ENCODE measurements at regions not wholly inside any gene's neighbourhood (a gene's known extent, or its start where the extent isn't known, plus 50 kb on each side); places are given as distances from the start of the nearest gene placed in this dataset.
"Not testable (repeated sequence)": the region's sequence is repeated elsewhere in the genome, so short reads cannot be mapped to it uniquely, and the experiment has no call there.

DNA sequence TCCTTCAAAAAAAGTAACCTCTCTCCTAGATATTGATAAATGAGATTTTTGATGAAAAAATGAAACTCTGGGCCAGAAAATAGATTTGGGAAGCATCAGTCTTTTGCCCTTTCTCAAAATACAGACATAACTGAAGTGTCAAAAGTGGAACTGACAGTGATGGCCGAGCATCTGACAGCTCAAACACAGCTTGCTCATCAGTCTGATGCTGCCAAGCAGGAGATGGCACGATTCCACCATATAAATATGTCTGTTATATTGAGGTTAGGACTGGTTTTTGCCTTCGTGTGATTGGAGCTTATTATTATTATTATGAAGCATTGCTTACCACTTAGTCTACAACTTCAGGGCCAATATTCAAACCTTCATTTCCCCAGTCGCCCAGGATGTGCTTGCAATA is 152.6 kb upstream of the EPHA3 start:
- no peak for DNase-seq (ENCODE audit: low spot score)

DNA sequence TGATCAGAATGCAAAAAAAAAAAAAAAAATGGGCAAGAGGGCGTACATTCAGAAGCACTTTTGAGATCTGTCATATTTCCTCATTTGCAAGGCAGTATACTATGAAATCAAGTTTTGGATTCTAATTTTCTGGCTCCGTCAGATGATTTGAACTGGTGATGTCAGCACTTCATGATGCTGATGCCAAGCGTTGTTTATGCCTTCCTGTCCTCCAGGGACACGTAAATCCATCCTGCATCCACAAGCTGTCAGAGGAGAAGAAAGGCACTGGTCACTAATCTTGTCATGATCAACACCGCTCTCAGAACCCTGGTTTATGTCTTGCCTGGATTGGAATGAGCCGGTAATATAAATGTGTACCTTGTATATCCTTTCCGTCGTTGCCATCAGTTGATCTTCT is 152.1 kb upstream of the EPHA3 start:
- DNase-seq (ENCODE audit: low spot score): no peak

DNA sequence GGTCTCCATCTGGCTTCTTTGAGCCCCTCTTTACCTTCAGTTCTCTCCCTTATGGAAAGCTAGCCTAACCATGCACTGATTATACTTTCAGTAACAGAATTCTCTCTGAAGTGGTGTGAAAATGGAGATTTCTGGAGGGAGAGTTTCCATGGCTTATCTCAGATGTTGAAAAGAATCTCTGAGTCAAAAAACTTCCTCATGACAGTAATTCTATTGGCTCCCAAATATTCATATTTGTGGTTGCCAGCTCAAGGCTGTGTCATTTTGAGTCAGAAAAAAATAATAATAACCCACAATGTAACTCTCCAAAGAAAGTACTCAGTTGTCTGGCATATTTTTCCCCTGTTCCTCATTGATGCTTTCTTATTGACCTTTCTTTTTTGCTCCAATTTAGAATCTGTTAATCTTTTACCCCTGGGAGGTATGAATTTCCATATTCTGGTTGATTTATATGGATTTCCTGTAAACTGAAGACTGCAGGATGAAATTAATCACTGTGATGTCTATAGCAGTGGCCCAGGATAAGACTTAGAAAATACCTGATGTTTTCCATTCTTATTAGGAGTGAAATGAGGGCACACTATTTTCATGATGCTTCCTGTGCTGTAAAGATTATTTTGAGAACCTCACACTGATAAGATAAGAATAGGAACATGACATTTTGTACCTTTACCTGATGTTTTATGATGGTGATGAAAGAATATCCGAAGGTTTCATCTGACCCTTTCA is 149.5 kb upstream of the EPHA3 start:
- DNase-seq (ENCODE audit: low spot score): no peak

DNA sequence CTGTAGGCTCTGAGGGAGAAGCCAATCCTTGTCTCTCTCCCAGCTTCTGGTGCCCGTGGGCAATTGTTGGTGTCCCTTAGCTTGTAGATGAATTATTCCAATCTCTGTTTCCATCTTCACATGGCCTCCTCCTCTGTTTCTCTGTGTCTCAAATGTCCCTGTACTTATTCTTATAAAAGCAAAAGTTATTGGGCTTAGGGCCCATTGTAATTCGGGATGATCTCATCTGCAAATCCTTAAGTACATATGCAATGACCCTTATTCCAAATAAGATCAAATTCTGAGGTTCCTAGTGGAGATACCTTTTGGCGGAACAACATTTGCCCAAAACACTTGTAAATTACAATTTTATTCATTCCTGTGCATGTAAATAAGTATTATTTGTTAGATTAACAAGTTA is 147.4 kb upstream of the EPHA3 start:
- no peak for DNase-seq (ENCODE audit: low spot score)

DNA sequence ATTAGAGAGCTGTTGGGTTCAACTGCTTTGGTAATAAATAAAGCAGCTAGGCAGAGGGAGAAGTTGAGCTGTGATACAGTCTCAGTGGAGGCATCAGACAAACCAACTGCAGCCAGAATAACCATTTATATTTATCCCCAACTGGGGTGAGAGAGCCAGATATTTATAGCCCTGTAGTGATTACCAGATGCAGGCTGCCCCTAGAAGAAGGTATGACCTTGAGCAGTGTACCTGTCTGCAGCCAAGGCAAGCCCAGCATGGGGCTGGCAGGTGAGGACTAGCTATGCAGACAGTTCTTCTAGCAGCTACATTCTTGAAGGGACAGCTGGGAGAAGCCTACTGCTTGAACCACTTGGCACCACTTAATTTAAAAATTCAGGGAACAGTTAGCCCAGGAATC is 144.4 kb upstream of the EPHA3 start:
- no peak for DNase-seq (ENCODE audit: low spot score)

DNA sequence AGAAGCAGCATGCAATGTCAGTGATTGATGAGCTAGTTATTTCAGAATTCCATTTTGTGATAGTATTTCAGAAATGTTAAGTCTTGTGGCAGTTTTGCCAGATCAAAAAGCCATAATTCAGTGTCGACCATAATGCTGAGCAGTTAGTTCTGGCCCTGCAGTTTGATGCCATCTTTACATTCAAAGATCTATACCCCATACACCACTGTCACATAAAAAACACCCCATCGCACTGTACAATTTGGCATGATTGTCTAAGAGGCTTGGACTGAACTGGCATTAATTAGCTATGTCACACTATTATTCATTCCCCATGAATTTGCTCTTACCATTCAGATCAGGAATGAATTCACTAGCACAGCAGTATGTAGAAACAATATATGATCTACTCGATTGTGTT is 127.7 kb upstream of the EPHA3 start:
- DNase-seq (ENCODE audit: low spot score): no peak

DNA sequence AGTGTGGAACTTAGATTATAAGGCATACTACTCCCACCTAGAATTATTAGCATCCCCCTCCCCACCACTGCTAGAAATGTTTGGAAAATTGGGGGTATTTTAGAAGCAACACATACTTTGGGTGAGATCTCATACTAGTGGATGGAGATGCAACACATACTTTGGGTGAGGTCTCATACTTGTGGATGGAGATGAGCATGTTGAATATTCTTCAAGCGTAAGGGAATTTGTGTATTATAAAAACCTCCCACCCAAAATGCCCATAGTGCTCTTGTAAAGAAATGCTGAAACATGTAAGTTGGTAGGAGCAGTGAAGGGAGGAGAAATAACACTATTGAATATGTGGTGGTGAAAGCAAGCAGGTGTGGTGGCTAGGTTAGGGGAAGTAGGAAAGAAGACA is 124.0 kb upstream of the EPHA3 start:
- DNase-seq (ENCODE audit: low spot score): no peak

DNA sequence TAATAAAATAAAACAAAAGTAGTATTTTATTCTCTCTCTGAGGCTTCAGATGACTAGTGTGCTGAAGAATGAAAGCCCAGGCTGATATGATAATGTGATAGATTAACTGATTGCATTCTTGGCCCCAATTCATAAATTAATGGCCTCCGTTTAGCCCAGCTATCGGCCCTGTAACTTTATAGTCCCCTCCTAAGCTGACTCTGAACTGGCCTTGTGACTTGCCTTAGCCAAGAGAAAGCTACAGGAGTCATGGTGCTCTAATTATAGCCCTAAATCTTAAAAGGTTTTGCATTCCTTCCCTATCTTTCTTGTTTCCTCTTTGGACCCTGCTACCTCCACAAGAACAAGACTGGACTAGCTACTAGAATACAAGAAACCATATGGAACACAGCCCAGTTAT is 123.2 kb upstream of the EPHA3 start:
- no peak for DNase-seq (ENCODE audit: low spot score)

DNA sequence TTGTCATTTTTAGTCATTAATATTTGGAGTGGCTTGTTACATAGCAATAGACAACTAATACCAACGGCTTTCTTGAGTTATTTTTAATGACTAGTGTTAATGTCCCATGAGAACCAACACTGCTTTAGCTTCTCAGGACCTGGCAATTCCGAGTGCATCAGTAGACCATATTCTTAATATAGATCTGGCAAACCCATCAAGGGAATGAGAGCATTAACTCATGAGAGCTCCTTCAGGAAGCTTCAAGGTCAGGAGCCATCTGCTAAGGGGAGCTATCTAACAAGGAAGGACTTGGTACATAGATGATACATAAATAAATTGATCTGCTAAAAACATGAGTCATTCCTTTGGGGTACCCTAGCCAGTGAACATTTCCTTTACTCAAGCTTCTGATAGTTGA is 122.6 kb upstream of the EPHA3 start:
- DNase-seq (ENCODE audit: low spot score): no peak

DNA sequence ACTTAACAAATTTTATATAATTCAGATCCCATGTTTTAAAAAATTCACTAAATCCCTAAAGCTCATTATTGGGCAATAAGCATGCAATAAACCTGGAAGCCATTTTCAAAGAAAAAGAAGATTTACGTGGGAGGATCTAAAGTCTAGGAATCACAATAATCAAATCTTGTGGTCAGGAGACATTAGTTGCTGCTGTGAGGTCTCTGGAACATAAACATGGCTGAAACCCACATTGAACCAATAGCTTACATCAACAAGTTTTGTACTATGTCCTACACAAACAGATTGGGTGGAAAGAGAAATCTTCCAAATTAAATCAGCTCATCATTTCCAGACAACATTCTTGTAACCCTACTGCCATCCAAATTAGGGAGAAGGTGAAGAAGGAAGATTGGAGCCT is 121.9 kb upstream of the EPHA3 start:
- no peak for DNase-seq (ENCODE audit: low spot score)

DNA sequence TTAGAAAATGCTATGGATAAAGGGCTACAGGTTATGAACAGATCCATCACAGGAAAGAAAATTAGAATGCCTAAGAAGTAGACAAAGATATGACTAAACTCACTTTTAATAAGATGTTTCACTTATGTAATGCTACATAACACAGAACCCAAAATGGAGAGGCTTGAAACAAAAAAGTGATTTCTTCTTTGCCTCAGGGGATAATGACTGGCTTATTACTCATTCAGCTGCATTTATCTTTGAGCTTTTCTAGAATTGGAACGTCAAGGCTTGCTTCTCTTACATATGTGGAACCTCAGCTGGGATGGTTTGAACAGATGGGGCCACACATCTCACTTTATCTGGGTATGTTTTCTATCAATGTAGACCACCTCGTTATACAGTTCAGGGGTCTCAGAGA is 120.6 kb upstream of the EPHA3 start:
- no peak for DNase-seq (ENCODE audit: low spot score)

DNA sequence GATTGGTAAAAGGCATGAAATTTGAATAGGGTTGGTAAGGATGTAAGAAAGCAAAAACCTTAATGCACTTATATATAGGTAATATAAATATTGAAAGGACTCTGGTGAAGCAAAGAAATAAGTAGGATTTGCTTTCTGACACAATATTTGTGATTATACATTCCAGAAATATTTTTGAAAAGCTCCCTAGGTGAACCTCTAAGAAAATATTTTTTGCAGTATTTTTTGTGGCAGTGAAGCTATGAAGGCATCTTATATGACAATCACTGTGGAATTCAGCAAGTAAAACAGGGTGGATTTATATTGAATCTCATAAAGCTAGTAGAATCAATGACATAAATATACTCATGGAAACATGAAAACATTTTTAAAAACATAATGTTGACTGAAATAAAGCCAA is 119.6 kb upstream of the EPHA3 start:
- no peak for DNase-seq (ENCODE audit: low spot score)

DNA sequence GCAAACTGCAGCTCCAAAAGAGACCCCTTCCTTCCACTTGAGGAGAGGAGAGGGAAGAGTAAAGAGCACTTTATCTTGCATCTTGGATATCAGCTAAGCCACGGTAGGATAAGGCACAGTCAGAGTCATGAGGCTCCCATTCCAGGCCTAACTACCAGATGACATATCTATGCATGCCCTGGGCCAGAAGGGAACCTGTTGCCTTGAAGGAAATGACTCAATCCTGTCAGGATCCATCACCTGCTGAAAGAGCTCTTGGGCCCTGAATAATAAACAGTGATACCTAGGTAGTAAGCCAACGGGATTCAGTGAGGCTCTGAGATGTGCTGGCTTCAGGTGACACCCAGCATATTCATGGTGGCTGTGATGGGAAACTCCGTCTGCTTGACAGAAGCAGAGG is 118.5 kb upstream of the EPHA3 start:
- DNase-seq (ENCODE audit: low spot score): no peak

DNA sequence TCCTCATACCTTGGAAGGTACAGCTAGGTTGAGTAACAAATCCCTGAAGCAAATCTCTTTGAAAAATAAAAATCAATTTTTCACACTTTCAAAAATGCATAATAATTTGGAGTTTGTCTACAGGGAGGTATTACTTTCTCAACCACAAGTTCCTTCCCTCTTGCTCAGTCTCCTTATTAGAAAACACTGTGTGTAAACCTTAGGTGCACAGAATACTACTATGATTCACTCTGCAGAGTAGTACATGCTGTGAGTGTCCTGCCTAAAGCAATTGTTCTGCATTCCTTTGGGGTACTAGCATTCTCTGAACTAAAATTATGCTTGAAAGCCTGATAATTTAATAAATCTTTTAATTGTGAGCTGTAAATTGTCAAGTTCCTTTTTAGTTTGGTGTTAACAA is 115.9 kb upstream of the EPHA3 start:
- DNase-seq (ENCODE audit: low spot score): no peak

DNA sequence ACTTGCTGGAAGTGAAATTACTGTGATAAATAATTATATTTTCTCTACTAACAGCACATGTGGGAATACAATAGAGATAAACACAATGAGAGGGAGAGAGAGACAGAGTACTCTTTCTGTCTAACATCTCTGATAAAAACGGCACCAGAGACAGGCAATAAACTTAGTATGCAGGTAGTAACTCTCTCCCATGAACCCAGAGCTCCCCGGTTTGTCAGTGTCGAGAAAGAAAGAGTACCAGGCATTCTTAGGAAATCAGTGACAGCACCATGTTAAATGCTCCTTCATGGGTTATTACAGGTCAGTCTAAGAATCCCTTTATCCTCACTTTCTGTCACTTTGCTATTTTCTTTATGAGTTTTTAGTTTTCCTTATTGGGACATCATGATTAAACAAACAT is 110.7 kb upstream of the EPHA3 start:
- no peak for DNase-seq (ENCODE audit: low spot score)

DNA sequence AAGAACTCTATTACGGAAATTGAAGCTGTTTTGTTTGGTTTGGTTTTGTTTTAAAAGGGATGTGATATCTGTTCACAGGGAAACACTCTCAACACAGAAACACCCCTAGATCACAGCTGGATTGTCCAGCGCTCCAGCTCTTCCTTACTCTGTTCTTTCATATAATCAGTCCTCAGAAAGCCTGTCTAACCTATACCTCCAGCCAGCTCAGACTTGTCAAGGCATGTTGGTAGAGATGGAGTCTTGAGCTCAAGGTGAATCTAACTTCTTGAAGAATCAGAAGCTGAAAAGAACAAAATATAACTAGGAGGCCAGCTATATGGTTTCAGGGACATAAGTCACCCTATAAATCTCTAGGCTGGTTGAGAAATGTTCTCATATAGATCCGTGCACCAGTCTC is 110.2 kb upstream of the EPHA3 start:
- DNase-seq (ENCODE audit: low spot score): no peak

DNA sequence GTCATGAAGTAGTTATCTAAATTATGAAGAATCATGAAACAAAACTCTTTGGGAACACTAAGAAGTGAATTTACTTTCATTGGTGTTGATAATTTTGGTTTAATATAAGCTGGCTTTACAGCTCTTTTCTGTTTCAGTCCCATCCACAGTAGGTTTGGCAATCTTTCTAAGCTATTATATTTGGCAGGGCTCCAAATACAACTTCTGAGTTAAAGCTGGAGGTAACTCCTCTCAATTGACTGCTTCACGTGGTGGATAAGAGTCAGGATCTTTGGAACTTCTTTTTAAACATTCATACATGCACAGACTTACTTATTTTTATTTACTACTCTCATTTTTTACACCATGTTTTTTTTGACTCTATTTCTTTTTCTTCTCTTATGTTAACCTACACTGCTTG is 106.5 kb upstream of the EPHA3 start:
- DNase-seq (ENCODE audit: low spot score): no peak

DNA sequence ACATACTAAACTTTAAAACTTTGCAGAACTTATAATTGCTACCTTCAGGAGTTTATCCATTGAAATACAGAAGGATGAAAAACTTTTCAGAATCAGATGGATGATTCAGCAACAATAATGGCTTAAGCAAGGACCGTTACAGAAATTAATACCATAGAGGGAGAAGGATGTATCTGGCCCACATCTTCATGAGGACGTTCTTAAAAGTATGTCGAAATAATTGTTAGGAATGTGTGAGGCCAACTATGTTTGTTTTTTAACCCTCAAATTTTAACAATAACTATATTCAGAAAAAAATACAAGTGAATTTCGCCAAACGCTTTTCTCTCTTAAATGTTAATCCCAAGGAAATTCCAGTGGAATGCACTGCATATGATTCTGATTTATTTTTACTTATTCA is 105.2 kb upstream of the EPHA3 start:
- no peak for DNase-seq (ENCODE audit: low spot score)

DNA sequence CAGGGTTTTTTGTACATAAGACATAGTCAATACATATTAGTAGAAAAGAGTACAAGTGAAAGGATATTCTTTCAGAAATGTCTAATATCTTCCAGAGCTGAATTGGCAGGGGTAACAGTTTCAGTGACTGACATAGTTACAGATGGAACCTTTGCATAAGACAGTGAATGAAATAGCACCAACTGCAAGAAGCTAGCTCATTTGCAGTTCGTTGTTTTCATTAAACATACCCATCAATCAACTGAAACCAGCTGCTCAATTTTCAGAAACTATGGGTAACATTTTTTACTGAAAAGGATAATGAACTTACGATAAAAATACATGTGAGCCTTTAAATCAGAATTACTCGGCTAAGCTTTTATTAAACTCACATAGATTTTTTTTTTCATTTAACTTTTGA is 93.9 kb upstream of the EPHA3 start:
- DNase-seq (ENCODE audit: low spot score): no peak

DNA sequence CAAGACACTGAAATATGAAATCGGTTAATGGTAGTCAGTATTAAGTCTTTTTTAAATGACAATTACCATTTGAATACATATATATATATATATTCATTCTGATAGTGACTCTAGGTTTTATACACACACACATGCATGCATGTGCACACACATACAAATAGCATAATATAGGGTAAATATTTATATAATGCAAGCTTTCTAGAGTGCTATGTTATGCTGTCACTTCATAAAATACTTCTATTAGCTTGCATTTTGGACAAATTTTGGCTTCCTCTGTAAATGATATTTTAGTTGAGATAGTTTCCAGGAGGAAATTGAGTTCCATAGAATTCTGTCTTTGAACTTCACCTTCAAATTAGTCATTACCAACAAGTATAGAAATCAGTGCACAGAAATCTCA is 89.9 kb upstream of the EPHA3 start:
- DNase-seq (ENCODE audit: low spot score): no peak

DNA sequence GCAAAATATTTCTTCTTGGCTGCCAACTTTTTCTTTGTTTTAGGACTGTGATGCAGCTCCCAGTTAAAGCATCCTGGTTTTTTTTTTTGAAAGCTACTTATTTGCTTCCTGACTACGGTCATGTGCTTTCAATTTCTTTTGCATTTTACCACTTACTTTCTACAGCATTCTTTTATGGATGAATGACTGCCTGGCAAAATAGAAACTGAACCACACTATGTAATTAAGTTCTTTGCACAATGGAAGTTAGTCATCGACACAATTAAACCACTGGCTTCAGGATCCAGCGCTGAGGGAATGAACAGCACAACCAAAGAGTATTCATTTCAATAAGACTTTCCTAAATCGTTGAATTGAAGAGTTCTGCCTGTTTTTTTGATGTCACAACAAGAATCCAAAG is 82.2 kb upstream of the EPHA3 start:
- DNase-seq (ENCODE audit: low spot score): no peak

DNA sequence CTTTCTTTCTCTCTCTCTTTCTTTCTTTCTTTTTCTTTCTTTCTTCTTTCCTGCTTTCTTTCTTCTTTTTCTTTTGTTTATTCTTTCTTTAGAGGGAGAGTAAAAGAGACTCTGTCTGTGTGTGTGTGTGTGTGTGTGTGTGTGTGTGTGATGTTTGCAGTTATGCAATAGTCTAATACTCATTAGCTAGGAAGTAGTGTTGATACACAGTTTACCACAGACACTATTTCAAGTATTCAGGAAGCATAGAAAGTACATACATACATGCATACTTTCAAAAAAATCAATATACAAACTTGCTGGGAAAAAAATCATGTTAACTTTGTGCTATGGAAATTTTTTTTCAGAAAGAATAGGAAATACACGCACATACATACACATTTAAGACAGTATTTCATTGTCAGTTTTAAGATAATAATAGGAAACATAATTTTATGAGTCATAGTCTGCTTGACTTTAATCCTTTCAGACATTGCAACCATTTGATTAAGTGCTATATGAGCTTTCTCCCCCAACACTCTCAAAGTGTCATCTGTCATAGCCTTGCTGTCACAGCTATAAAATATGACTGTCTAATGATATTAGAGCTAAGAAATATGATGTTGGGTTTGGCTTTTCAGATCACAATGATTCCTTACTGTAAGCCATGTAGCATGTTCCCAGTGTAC is 74.9 kb upstream of the EPHA3 start:
- DNase-seq (ENCODE audit: low spot score): no peak

DNA sequence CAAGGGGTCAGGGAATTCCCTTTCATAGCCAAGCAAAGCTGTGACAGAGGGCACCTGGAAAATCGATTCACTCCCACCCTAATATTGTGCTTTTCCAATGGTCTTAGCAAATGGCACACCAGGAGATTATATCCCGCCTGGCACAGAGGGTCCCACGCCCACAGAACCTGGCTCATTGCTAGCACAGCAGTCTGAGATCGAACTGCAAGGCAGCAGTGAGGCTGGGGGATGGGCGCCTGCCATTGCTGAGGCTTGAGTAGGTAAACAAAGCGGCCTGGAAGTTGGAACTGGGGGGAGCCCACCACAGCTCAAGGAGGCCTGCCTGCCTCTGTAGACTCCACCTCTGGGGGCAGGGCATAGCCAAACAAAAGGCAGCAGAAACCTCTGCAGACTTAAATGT is 72.7 kb upstream of the EPHA3 start:
- DNase-seq (ENCODE audit: low spot score): not testable (repeated sequence)

DNA sequence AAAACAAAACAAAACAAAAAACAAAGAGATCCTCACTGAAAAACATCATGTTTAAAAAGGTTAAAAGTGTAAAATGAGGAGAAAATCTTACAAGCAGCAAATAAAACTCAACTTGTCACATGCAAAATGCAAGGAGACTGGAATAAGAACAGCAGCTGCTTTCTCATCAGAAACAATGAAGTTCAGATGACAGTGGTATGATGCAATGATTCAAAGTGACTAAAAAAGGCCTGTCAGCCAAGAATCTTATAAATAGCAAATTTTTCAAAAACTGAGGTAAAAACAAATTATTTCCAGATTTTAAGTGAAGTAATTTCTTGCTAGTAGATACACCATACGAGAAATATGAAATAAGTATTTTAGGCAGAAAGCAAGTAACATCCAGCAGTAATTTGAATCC is 68.6 kb upstream of the EPHA3 start:
- DNase-seq (ENCODE audit: low spot score): no peak

Measured in CD4-positive, alpha-beta T cell treated with Interleukin-6 at 100 ng/mL for 8 hours (primary cell).